ENCODE measurements at regions not wholly inside any gene's neighbourhood (a gene's known extent, or its start where the extent isn't known, plus 50 kb on each side); places are given as distances from the start of the nearest gene placed in this dataset.

GRCh38 chr5:52554293-52554692, 233.4 kb upstream of the ITGA1 start:
- TF ChIP-seq POLR2AphosphoS5 (IDR thresholded peaks at IDR 0.05) (no peak), CTCF (IDR thresholded peaks at IDR 0.05) (no peak)

Data from prostate gland (tissue), 2 donors.